ENCODE measurements at regions not wholly inside any gene's neighbourhood (a gene's known extent, or its start where the extent isn't known, plus 50 kb on each side); places are given as distances from the start of the nearest gene placed in this dataset.

- no peaks in the 10 kb centered on the region for H3K9me3 ChIP-seq
- no peak for TF ChIP-seq CTCF (IDR thresholded peaks at IDR 0.05)
- no peak for DNase-seq
- no peak for ATAC-seq
- WGBS, 3 donors: 33 to 86% (median 82%) methylated on average over 1 of the region's 1 CpG
- intact Hi-C loops (cut with DNase I): no loop called here
- H3K27ac ChIP-seq: no peak overlapping the region
- no peaks in the 10 kb centered on the region for H3K4me1 ChIP-seq
- H3K4me3 ChIP-seq: no peak overlapping the region
- H3K27me3 ChIP-seq (ENCODE audit: insufficient read depth in 3 of 3, low read length in 2 of 3): no peaks in the 10 kb centered on the region
- no peaks in the 10 kb centered on the region for H3K36me3 ChIP-seq (ENCODE audit: insufficient read depth in 1 of 2, low read depth in 1 of 2)
Observed at GRCh38 chr6:90911642-90912041, 324.8 kb upstream of the MAP3K7 start.

DNA sequence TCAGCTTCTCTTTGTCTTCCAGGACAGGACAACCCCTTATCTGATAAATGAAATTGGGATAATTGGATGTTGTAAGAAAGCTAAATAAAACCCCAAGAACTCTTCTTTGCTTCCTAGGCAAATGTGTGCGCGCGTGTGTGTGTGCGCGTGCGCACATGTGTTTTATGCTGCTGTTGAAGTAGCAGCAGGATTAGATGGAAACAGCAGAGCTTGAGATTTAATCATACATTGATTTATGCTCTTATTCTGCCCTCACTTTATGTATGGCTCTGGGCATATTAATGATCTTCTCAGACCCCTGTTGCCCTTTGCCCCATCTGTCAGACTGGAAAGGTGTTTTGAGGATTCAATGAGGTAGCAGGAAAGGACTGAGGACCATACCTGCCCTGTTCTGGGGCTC is 324.0 kb upstream of the MAP3K7 start:
- intact Hi-C loops (cut with DNase I): no loop called here
- no peak for TF ChIP-seq CTCF (IDR thresholded peaks at IDR 0.05)
- Histone ChIP-seq H3K27ac (no peak overlapping the region), H3K36me3 (ENCODE audit: insufficient read depth in 1 of 2, low read depth in 1 of 2) (no peaks in the 10 kb centered on the region), H3K4me3 (no peak overlapping the region), H3K27me3 (ENCODE audit: insufficient read depth in 3 of 3, low read length in 2 of 3) (no peaks in the 10 kb centered on the region), H3K9me3 (no peaks in the 10 kb centered on the region), H3K4me1 (no peaks in the 10 kb centered on the region)
- 91 to 93% (median 92%) methylated on average over 6 of the region's 6 CpGs for WGBS, 3 donors
- DNase-seq (no peak), ATAC-seq (no peak)

DNA sequence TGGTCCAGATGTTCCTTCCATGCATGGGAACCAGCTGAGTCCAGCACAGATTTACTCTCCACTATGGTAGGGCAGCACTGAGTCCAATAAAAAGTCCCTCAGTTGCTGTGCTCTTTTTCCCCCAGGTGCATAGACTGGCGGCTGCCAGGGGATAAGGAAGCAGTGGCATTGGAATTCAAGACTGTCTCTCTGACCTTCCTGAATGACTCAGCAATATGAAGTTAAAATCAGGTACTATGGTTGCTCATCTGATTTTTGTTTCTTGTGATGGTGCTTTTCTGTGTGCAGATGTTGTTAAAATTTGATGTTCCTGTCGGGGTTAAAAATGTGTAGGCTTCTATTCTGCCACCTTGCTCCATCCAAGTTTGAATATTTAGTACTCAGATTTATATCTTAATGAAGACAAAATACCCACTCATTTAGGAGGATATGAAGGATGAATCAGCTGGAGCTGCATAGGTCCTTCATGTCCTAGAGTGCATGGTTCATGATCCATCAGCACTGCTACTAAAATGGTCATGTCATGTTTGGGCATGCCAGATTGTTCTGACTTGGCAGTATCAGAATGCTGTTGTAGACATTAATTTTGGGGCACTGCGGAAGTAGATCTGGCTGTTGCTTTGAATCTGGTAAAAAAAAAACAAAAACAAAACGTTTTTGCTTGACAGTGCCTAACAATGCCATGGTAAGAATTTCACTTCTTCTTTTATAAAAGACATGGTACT is 321.2 kb upstream of the MAP3K7 start:
- 69 to 74% (median 72%) methylated on average over 4 of the region's 4 CpGs for WGBS, 3 donors
- no peaks in the 10 kb centered on the region for H3K4me1 ChIP-seq
- H3K27me3 ChIP-seq (ENCODE audit: insufficient read depth in 3 of 3, low read length in 2 of 3): no peaks in the 10 kb centered on the region
- no peaks in the 10 kb centered on the region for H3K36me3 ChIP-seq (ENCODE audit: insufficient read depth in 1 of 2, low read depth in 1 of 2)
- ATAC-seq: no peak
- no peaks in the 10 kb centered on the region for H3K9me3 ChIP-seq
- no peak for TF ChIP-seq CTCF (IDR thresholded peaks at IDR 0.05)
- intact Hi-C loops (cut with DNase I): no loop called here
- no peak for DNase-seq
- H3K4me3 ChIP-seq: no peak overlapping the region
- H3K27ac ChIP-seq: no peak overlapping the region

DNA sequence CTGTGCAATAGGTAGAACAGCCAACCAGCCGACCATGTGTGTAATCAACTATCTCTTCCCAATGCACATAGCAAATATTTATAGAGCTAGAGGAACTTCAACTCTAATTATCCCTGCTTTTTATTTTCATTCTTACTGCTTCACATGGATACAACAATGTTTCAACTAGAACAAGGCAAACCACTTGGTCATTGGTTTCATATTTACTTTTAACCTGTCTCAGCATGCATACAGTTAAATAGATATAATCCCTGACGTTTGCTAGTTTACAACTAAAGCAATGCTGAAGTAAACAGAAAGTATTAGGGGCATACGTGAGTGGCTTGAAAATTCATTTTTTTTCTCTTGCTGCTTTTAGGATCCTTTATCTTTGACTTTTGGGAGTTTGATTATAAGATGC is 318.5 kb upstream of the MAP3K7 start:
- Histone ChIP-seq H3K4me1 (no peaks in the 10 kb centered on the region), H3K27me3 (ENCODE audit: insufficient read depth in 3 of 3, low read length in 2 of 3) (no peaks in the 10 kb centered on the region), H3K27ac (no peak overlapping the region), H3K36me3 (ENCODE audit: insufficient read depth in 1 of 2, low read depth in 1 of 2) (no peaks in the 10 kb centered on the region), H3K4me3 (no peak overlapping the region), H3K9me3 (no peaks in the 10 kb centered on the region)
- WGBS, 3 donors: 57 to 65% (median 59%) methylated on average over 3 of the region's 3 CpGs
- ATAC-seq (no peak), DNase-seq (no peak)
- TF ChIP-seq CTCF (IDR thresholded peaks at IDR 0.05): no peak
- intact Hi-C loops (cut with DNase I): no loop called here

DNA sequence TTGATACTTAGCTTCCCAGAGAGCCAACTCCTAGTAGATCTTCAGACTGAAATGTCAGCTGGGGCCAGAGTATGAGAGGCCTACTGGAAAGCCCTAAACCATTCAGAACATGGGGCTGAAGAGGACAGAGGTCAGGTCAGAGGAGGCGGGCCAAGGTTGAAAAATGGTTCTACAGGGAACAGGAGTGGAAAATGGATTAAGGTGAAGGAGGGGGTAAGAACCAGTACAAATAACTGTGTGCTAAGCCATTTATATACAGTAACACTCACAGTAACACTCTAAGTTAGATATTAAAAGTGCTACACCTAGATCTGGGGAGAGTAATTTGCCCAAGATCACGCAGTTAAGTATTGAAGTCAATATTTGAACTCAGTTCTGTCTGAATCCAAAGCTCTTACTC is 313.2 kb upstream of the MAP3K7 start:
- no peak for ATAC-seq
- Histone ChIP-seq H3K4me1 (no peaks in the 10 kb centered on the region), H3K27me3 (ENCODE audit: insufficient read depth in 3 of 3, low read length in 2 of 3) (no peaks in the 10 kb centered on the region), H3K36me3 (ENCODE audit: insufficient read depth in 1 of 2, low read depth in 1 of 2) (no peaks in the 10 kb centered on the region), H3K4me3 (no peak overlapping the region), H3K9me3 (no peaks in the 10 kb centered on the region), H3K27ac (no peak overlapping the region)
- DNase-seq: no peak
- no peak for TF ChIP-seq CTCF (IDR thresholded peaks at IDR 0.05)
- intact Hi-C loops (cut with DNase I): no loop called here
- 79 to 88% (median 82%) methylated on average over 2 of the region's 2 CpGs for WGBS, 3 donors
